PC-3 (cell line): ENCODE measurements at regions not wholly inside any gene's neighbourhood (a gene's known extent, or its start where the extent isn't known, plus 50 kb on each side); places are given as distances from the start of the nearest gene placed in this dataset.

Source experiments
- EZH2 ChIP-seq: fragments of 300-600 bp; sonication (generic); IDR thresholded peaks from one replicate; pipeline ENCODE4 v1.6.1; 2017; ENCODE audit warnings: antibody characterized with exemption, mild to moderate bottlenecking, low read length; ENCODE audit not compliant: unreplicated experiment
- EZH2phosphoT487 ChIP-seq: fragments of 300-600 bp; sonication (generic); IDR thresholded peaks from 2 replicates; pipeline ENCODE4 v1.6.1; 2018; ENCODE audit warnings: mild to moderate bottlenecking, antibody characterized with exemption, low read length, borderline replicate concordance
- TF ChIP-seq, protein P1 (sequence below): fragments of 300-600 bp; sonication (generic); conservative IDR thresholded peaks from 2 replicates; pipeline ENCODE4 v1.5.1; 2017; ENCODE audit warnings: antibody characterized with exemption, low read depth, mild to moderate bottlenecking, low read length

DNA sequence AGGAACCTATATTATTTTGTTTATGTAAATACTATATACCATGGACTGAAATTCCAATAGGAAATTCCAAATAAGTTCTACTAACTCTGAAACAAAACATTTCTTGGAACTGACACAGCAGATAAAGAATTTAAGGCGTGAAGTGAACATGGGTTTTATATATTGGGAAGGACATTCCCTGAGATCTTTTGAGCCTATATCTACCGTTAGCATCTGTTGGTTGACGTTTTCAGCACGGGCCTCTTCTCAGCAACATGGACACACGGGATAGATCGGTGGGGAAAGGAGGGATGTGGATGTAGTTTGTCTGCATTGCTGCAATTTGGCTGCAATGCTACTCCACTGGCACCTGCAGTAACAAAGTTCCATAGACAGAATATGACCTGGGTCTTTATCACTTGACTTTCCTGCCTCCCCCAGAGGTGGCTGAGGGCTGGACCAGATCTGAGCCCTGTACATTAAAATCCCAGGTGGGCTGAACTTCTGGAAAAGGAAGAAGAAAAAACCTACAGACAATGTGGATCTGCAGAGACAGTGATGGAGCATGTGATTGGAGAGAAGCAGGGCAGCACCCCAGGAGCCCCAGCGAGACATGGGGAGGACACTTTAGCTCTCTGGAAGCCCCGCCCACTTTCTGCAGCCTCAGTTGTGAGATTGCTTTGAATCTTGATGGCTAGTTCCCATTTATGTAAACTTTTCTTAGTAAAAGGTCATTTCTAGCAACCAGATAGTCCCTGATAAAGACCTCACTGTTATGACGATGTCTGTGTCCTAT is 91.2 kb upstream of the CPEB4 start:
- TF ChIP-seq, protein P1, sequence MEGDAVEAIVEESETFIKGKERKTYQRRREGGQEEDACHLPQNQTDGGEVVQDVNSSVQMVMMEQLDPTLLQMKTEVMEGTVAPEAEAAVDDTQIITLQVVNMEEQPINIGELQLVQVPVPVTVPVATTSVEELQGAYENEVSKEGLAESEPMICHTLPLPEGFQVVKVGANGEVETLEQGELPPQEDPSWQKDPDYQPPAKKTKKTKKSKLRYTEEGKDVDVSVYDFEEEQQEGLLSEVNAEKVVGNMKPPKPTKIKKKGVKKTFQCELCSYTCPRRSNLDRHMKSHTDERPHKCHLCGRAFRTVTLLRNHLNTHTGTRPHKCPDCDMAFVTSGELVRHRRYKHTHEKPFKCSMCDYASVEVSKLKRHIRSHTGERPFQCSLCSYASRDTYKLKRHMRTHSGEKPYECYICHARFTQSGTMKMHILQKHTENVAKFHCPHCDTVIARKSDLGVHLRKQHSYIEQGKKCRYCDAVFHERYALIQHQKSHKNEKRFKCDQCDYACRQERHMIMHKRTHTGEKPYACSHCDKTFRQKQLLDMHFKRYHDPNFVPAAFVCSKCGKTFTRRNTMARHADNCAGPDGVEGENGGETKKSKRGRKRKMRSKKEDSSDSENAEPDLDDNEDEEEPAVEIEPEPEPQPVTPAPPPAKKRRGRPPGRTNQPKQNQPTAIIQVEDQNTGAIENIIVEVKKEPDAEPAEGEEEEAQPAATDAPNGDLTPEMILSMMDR, result no peak
- TF ChIP-seq EZH2 (no peak), EZH2phosphoT487 (no peak)
